NOMO-1 treated with DMSO at 0.1 percent for 48 hours (cell line): ENCODE measurements at regions not wholly inside any gene's neighbourhood (a gene's known extent, or its start where the extent isn't known, plus 50 kb on each side); places are given as distances from the start of the nearest gene placed in this dataset.

ENCODE experiments used
- DNase-seq: peaks from one replicate; lab custom pipeline; 2025; ENCODE audit not compliant: unreplicated experiment; lab: John Stamatoyannopoulos, UW

DNA sequence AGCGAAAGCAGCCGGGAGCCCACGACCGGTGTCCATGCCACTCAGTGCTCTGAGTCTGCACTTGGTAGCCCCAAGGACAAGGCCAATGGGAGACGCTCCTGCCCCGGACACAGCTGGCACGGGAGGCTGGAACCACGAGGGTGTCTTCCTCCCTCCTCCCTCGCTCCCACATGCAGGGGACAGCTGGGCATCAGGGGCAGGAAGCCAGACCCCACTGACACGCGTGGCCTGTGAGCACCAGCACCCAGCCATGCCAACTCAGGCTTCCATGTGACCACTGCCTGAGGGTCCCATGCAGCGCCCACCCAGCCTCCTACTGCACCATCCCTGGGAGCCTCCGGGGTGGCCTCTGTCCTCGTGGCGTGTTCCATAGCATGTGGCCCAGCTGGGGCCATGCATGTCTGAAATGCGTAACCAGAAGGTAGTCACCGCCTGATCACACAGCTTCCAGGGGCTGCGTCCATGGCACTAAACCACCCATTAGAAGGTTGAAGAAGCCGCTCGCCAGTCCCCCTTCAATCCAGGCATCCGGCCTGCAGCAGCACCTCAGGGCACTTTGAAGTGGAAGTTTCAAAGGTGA, 323.2 kb upstream of the SALL3 start:
- DNase-seq, result no peak

DNA sequence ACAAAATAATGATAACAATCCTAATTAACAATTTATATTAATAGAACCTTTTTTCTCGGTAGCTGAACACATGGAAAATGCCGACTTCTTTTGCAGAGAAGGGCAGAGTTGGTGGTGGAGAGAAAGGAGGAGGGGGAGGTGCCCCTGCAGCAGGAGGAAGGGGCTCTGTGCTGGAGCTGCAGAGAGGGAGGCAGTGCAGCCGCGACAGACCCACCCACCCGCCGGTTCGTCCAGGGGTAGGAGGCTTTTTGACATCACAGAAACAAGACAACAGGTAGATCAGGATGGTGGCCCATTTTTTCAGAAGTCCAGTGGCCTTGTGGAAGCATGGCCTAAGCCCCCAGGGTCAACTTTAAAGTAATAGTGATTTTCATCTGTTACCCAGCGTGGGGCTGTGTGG, 321.1 kb upstream of the SALL3 start:
- DNase-seq, result no peak

DNA sequence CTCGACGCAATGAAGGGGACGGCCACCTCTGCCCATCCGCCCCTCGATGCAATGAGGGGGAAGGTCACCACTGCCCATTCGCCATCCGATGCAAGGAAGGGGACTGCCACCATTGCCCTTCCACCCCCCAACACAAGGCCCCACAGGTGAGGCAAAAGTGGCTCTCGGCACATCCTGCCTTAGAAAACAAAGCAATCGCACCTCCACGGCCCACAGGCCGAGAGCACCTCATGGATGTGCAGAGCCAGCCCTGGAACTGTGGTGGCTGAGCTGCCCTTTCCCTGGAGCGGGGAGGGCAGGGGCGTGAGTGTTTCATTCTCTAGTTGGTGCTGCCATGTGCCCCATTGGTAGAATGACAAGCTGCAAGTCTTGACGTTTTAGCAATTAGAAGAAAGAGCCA, 320.6 kb upstream of the SALL3 start:
- DNase-seq, result no peak

DNA sequence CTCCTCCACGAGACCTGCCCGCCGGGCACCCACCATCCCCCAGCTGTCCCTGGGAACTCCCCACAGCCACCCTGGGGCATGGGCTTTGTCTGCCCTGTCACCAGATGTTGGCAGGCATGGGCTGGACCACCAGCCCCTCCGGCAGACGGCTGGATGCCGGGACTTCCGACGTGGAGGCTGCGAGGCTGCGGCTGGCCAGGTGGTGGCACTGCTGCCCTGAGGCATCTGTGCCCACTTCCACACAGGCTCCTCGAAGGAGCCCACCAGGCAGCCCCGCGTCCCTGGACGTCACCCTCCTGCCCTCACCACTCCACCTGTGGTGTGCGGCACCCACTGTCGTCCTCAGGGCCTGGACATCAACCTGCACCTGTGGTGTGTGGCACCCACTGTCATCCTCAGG, 319.9 kb upstream of the SALL3 start:
- DNase-seq, result no peak

DNA sequence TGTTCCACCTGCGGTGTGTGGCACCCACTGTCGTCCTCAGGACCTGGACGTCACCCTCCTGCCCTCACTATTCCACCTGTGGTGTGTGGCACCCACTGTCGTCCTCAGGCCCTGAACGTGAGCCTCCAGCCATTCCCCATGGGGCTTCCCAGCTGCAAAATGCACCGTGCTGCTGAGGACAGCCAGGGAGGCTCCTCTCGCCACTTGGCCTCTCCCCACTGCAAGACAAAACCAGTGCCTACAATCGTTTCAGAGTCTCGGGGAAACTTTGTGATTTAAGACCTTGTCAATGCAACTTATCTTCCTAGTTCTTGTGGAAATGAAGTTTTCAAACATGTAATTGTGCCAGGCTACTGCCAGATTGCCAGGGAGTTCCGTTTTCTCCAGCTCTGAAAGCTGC, 319.3 kb upstream of the SALL3 start:
- DNase-seq, result no peak

DNA sequence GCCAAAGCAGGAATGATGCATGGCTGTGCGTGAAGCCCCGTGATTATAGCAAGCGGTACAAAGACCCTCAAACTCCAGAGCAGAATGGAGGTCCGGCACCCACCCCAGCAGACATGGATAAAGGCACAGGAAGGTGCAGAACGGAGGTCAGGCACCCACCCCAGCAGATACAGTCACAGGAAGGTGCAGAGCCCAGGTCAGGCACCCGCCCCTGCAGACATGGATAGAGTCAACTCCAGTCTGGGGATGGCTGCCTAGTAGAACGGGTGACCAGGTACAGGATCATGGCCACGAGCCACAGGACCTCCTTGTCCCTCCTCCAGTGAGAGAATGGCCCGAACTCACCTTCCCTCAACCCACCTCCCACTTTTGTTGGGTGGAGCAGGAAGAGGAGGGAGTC, 318.3 kb upstream of the SALL3 start:
- DNase-seq, result no peak

DNA sequence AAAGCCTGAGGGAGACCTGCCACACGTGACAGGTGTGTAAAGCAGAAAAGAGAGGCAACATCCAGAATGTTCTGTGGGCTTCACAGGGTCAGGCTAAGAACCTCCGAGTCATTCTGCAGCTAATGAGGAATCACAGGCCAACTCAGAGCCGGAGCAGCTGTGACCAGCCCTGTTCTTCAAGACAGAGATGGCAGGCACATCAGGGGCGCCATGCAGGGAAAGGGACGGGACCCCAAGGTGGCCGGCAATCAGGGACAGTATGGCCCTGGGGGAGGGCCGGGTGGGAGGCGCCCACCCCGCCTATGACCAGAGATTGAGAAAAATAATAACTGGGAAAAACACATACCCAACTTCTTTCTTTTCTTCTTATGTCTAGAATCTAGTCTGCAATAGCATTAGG, 316.7 kb upstream of the SALL3 start:
- no peak for DNase-seq

DNA sequence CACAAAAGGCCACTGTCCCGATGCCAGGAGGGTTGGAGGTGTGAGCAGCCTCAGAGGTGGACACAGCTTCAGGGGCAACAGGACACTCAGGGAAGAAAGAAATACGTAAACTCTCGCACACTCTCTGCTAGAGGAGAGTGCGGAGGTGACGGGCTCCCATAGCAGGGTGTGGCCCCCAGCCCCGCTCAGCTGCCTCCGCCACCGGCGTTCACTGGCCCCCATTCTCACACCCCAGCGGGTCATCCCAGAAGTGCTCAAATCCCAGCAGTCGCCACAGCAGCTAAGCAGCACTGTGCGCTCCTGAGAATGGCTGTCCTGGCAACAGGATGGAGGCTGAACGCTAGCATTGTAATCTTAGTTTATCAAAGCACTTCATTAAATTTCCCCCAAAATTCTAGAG, 315.6 kb upstream of the SALL3 start:
- DNase-seq, result no peak

DNA sequence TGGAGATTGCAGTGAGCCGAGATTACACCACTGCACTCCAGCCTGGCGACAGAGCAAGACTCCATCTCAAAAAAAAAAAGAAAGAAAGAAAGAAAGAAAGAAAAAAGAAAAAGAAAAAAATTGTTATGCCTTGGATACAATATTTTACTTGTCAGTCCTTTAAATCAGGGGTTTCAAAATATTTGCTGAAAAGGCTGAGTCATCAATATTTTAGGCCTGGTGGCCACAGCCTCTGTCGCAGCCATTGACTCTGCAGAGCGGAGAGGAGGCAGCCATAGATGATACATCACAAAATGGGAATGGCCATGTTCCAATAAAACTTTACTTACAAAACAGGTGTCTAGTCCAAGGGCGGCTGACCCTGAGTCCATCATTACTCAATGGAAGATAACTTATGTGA, 314.8 kb upstream of the SALL3 start:
- DNase-seq, result no peak

DNA sequence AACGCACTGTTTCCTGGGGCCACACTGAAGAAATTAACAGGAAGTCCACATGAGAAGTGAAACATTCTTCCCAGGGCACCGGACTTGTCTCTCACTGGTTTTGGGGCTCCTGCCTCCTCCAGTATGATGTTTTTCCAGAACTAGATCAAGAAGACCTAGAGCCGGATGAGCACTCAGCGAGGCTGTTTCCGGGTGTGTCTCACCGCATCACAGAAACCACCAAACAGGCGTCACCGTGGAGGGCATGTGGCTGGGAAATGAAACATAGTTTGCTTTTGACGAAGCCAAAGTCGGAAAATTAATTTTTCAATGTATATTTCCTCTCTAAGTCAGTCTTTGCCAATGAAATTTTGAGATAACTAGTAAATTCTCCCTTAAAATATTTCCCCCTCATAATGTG, 314.0 kb upstream of the SALL3 start:
- no peak for DNase-seq

DNA sequence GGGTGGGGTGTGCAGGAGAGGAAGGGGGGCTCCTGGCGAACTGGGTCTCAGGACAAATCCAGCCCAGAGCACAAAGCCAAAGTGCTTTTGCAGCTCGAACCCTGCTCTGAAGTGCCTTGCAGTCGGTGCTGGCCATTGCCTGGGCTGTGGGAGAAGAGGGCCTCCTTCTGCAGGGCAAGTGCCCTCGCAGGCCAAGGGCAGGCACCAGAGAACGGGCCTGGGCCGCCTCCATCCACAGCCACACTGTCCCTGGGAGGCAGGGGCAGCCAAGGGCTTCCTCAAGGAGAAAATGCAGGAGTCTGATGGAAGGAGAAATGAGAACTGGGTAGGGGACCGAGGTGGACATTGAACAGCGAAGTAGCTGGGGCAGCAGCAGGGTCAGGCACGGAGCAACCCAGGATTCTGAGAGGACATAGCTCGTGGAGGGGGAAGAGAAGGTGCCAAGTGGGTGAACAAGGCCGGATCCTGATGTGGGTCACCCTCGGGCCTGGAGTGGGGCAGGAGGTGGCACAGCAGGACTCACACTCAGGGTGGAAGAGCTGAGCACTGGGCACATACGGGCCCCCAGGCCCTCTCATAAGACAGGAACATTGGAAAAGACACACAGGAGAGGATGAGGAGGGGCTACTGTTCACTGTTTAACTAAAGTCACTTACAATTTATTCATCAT, 312.8 kb upstream of the SALL3 start:
- no peak for DNase-seq

DNA sequence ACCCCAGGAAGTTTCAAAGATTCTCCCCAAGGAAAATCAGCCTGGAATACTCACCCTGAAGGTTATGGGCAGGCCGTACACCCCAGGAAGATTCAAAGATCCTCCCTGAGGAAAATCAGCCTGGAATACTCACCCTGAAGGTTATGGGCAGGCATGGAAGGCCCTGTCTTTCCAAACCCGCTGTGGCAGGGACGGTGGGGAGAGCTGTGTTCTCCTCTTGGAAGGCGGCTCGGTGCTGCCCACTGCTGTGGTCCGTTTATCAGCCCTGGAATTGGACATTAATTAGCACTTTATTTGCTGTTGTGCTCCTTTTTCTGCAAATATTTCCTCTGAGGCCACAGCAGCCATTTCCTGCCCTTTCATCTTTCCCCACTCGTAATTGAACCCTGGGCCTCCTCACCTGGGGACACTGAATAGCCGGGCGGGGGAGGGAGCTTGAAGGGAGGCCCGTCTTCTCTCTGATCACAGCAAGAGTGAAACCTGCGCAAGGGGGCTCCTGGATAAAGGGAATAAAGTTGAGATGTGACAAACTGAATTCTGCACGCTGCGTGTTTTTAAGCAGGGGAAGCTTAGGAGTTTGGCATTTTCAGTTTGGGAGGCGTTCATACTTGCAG, 308.7 kb upstream of the SALL3 start:
- no peak for DNase-seq

DNA sequence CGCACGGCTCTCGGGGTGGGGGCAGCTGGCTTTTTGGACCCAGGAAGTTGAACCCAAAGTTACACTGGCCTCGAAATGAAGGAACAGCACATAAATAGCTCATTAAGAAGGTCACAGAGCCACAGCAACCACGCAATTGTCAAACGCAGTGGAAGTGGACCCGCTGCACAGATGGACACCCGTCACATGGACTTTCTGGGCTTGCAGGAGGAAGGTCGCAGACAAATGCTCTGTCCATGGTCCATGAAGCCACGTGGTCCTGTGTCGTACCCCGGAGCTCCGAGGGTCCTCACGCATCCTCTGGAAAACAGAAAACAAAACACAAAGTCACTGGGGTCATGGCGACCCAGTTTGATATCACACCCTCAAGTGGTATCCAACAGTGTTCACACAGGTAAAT, 308.1 kb upstream of the SALL3 start:
- no peak for DNase-seq

DNA sequence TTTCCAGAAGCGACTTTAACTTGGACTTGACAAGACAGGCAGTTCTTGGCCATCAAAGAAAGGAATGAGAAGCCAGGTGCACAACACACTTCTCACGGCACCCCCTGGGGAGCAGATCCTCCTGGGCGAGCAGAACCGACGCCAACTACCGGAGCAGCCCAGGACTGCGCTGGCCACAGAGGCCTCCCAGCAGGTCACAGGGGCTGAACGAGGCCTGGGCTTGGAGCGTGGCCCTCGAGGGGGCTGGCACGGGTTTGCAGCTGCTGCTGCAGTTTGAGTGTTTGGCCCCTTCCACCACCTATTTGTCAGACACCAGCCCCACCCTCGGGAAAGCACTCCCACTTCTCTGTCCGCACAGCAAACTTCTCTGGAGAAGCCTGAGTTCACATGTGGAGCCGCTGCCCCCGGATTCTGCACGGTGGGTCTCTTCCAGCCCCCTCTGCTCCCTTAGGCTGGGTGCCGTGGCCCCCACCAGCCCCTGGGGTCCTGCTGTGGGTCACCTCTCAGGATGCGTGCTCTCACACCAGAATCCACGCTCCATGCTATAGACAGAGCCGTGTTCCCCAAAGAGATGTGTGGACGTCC, 306.7 kb upstream of the SALL3 start:
- DNase-seq, result no peak

DNA sequence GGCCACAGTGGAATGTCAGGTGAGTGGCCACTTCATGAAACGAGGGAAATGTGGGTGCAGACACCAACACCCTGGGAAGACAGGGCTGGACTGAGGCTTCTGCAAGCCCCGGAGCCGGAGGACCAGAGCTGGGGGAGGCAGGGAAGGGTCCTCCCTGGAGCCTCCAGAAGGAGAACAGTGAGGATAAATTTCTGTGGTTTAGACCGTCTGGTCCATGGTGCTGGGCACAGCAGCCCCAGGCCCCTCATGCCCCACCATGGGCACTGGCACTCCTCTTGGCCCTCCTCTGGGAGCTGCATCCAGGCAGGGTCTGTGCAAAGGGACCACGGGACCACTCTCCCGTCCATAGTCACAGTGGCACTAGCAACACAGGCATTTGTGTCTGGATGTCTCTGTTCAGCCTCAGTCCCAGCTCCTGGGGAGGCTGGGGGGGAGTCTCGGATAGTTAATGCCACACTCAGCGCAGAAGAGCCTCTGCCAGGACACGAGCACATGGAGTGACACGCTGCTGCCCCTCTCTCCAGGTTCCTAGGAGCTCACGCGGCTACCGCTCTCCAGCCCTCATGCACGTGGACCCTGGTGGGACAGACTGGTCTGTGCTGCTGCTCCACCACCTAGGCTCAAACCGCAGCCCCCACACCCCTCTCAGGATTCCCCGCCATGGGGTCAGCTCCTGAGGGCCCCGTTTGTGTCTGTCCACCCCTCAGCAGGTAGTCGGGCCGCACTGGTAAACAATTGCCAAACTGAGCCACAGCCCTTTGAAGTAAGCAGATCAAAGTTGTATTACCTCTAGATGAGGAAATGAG, 305.9 kb upstream of the SALL3 start:
- no peak for DNase-seq

DNA sequence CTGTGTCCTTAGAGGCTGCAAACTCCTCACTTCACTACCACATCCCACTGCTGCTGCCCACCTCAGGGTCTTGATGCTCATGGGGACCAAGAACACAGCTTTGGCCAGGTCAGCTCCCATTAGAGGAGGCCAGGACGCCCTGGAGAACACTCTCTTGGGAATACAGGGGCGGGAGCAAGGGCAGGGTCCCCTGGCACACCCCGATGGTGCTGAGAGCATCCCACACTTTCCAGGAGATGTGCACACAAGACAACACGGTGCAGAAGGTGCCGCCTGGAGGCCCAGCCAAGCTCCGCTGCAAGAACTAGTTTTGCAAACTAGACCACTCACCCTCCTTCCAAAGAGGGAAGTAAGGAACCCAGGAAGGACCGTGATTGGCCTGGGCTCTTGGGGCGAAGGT, 304.4 kb upstream of the SALL3 start:
- no peak for DNase-seq

DNA sequence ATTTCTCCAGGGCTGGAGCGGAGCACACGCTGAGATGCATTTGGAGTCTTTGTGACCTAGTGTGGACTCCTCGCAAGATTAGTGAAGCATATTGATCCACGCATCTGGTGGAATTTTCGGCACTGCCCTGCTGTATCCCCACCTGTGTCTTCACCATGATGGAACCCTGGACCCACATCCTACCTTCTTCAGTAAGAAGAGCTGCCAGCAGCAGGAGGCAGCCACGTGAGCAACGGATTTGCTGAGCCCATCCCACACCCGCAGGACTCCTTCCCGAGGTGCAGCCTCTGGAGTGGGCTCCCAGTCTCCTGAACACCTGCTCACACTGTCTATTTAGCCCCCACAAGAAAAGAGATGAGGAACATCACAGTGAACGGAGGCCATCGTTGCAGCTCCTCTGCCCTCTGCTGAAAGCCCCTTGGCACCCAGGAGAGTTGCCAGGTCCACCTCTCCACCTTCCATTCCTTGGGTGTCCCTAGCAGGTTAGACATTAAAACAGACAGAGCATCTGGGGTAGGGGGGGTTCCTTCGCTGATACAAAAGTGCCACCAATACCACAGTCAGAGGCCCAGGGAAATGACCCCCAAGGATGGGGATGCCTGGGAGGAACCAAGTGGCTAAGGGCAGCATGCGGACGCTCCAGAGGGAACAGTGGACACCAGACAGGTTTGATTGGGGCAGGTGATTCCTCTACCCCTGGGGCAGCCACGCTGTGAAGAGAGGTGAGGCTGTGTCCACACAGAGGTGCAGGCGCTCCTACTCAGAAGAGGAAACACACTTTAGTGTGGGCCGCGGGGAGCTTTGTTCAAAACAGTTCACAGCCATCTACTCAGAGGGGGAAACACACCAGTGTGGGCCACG, 302.8 kb upstream of the SALL3 start:
- DNase-seq, result no peak

DNA sequence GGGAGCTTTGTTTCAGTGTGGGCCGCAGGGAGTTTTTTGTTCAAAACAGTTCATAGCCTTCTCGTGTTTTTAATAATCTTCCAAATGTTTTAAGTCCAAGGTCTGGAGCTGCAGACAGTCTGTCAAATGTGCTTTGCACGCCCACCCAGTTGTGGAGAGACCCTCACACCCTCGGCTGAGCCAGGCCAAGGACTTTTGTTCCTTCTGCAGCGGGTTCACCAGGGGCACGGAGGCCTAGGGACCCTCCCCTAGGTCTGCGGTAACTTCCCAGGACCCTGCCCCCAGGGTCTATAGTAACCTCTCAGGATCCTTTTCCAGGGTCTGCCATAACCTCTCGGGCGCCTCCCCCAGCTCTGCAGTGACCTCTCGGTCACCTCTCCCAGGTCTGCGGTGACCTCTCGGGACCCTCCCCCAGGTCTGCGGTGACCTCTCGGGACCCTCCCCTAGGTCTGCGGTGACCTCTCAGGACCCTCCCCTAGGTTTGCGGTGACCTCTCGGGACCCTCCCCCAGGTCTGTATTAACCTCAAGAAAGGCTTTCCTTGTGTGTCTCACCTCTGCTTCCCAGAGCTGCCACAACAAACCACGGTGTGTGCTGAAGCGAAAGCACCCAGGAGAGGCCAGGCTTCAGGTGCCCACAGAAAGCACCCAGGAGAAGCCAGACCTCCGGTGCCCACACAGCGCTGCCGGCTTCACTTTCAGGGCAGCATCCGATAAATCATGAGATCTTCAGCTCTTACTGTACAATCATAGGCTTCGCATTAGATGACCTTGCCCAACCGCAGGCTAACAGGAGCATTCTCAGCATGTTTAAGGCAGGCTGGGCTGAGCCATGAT, 301.9 kb upstream of the SALL3 start:
- no peak for DNase-seq

DNA sequence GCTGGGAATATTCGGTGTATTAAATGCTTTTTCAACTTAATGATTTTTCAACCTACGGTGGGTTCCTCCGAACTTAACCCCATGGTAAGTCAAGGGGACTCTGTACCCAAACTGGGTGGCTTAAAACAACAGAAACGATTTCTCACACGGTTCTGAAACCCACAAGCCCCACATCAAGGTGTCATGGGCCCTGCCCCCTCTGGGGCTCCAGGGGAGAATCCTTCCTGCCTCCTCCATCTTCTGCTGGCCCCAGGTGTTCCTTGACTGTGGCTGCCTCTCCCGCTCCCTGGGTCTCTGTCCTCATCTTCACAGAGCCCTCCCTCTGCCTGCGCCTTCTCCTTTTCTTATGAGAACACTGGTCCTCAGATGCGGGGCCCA, 301.3 kb upstream of the SALL3 start:
- DNase-seq, result no peak

DNA sequence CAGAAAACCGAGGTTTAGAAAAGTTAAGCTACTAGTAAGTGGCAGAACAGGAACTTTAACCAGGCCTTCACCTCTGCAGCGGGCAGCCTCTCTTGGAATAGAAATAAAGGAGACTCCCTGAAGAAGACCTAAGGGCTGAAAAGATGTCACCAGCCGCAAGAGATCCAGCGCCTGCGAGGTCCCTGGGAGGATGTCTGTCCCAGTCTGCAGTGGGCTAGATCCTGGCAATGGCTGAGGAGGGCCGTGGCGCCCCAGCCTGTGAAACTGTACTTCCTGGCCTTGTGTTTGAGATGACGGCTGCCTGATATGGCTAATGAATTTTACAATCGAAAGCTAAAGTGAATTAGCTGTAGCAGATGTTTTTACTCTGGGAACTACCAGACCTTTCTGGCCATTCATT, 300.6 kb upstream of the SALL3 start:
- DNase-seq, result no peak
